ENCODE measurements at regions not wholly inside any gene's neighbourhood (a gene's known extent, or its start where the extent isn't known, plus 50 kb on each side); places are given as distances from the start of the nearest gene placed in this dataset.

DNA sequence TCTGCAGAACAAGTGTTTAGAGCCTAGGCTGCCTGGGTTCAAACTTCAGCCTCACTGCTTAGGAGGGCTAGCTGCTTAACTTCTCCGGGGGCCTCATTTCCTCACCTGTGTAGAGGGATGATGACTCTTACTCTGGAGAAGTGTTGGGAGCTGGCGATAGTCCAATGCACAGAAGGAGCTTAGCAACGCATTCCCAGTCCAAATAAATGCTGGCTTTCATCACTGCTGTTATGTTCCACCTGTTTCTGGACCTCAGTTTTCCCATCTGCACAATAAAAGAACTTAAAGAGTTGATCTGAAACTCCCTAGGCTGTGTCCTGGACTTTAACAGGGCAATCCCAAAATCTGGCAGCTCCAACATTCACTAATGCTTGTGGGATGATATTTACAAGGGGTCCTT lies 337.8 kb downstream of the MIAT start:
- no peak for TF ChIP-seq GATA2 (IDR thresholded peaks at IDR 0.05; ENCODE audit: low read depth, low read length)
- TF ChIP-seq GATA3 (IDR thresholded peaks at IDR 0.05; ENCODE audit: low read depth, low read length) = no peak

DNA sequence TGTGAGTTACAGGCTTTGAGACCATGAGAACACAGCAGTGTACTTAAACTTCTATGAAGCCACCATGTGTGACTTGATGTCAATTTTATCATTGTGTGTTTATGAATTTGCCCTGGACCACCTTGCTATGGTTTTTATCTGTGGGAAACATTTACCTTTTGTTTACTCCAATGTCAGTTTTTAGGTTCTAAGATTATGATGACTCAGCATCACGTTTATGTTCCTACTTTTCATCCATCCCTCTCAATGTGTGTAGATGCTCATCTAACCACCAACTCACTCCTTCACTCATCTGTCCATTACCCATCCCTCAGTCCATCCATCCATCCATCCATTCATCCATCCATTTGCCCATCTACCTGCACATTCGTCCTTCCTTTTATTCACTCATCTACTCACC lies 338.8 kb downstream of the MIAT start:
- TF ChIP-seq GATA3 (IDR thresholded peaks at IDR 0.05; ENCODE audit: low read depth, low read length) (no peak), GATA2 (IDR thresholded peaks at IDR 0.05; ENCODE audit: low read depth, low read length) (no peak)

DNA sequence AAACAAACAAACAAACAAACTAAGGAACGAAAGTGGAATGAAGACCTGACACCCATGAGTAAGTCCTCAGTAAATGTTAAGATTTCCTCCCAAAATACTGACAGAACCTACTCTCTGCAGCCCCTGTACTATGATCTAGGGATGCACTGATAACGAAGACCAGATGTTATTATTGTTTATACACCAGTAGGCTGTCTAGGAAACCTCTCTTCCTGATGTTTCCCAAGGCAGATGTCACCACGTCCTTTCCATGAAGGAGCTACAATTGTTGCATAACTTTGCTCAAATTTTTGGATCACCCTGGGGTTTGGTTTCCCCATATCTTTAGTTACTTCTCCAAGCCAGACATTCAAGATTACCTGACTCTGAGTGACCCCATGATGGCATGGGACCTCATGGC lies 340.7 kb downstream of the MIAT start:
- no peak for TF ChIP-seq GATA2 (IDR thresholded peaks at IDR 0.05; ENCODE audit: low read depth, low read length)
- TF ChIP-seq GATA3 (IDR thresholded peaks at IDR 0.05; ENCODE audit: low read depth, low read length) = no peak

DNA sequence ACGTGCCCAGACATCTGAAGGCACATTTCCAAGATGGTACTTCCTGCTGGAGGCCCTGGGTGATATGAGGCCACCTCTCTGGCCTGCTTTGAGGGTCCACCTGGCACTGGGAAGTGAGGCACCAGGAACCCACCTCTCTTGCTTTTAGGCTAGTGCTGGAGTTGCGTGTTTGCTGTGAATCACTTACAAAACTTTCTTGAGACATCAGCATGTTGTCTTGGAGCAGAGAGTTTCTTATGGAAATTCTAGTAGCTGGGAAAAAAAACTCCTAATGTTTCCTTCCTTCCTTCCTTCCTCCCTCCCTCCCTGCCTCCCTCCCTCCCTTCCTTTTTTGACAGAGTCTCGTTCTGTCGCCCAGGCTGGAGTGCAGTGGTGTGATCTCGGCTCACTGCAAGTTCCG lies 341.3 kb downstream of the MIAT start:
- no peak for TF ChIP-seq GATA2 (IDR thresholded peaks at IDR 0.05; ENCODE audit: low read depth, low read length)
- no peak for TF ChIP-seq GATA3 (IDR thresholded peaks at IDR 0.05; ENCODE audit: low read depth, low read length)

DNA sequence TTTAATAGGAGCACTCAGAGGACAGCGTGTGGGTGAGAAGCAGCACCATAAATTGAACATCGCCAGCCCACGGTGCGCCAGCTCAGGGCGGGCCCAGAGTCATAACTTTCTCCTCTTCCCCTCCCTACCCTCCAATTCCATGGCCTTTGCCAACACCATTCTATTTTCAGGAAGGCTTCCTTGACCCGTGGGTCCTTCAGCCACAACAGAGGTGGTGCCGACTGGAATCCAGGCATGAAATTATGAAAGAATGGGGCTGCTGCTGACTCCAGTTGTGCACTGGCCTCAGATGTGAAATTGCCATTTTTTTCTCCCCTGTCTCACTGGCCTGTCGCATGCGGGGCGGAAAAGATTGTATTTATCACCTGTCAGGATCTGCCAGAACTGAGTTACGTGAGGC lies 345.9 kb downstream of the MIAT start:
- TF ChIP-seq GATA3 (IDR thresholded peaks at IDR 0.05; ENCODE audit: low read depth, low read length) (no peak), GATA2 (IDR thresholded peaks at IDR 0.05; ENCODE audit: low read depth, low read length) (no peak)

DNA sequence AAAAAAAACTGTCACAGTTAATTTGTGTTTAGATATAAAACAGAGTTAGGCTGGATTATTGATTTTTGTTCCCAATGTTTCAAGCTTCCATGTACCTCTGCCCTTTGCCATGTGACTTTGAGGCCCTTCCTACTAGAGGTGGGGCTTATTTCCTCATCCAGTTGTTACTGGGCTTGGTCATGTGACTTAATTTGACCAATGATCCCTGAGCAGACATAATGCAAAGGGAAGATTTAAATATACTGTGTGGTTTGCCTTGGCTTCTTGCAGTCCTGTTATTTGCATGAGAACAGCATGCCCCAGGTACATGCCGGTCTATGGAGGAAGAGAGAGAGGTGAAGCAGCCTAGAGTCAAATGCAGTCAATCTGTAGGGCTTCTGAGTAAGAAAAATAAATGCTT lies 347.0 kb downstream of the MIAT start:
- TF ChIP-seq GATA3 (IDR thresholded peaks at IDR 0.05; ENCODE audit: low read depth, low read length) = no peak
- no peak for TF ChIP-seq GATA2 (IDR thresholded peaks at IDR 0.05; ENCODE audit: low read depth, low read length)

DNA sequence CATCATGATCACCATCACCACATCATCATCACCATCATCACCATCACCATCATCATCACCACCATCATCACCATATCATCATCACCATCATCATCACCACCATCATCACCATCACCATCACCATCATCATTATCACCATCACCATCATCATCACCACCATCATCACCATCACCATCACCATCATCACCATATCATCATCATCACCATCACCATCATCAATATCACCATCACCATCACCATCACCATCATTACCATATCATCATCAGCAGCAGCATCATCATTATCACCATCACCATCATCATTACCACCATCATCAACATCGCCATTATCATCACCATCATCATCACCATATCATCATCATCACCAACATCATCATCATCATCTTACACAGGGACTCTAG lies 351.1 kb downstream of the MIAT start:
- TF ChIP-seq GATA2 (IDR thresholded peaks at IDR 0.05; ENCODE audit: low read depth, low read length) (no peak), GATA3 (IDR thresholded peaks at IDR 0.05; ENCODE audit: low read depth, low read length) (no peak)

DNA sequence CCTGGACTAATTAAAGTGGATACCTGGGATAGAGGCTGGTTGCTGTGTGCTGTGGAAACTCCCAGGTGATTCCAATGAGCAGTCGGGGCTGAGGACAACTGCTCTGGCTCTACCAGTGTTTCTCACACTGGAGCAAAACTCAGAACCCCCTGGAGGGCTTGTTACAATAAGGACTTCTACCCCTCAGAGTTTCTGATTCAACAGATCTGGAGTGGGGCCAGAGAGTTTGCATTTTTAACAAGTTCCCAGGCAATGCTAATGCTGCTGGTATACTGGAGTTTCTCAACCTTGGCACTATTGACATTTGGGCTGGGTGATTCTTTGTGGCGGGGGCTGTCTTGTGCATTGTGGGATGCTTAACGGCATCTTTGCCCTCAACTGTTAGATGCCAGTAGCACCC lies 353.7 kb downstream of the MIAT start:
- TF ChIP-seq GATA3 (IDR thresholded peaks at IDR 0.05; ENCODE audit: low read depth, low read length) = no peak
- TF ChIP-seq GATA2 (IDR thresholded peaks at IDR 0.05; ENCODE audit: low read depth, low read length) = no peak

DNA sequence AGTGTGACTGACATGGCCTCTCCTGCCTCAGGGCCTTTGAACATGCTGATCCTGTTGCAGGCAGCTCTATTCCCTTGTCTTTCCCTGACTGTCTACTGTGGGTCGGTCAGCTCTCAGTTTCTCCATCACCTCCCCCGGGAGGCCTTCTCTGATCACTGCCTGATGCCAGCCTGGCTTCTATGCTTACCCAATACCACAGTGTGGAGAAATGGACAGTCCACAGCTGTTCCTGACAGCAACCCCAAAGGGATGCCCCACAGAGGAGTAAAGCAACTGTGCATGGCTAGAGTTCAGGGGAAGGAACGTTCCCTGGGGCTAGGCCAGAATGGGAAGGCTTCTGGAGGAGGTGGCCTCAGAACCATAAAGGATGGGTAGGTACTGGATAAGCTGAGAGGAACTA lies 354.3 kb downstream of the MIAT start:
- TF ChIP-seq GATA2 (IDR thresholded peaks at IDR 0.05; ENCODE audit: low read depth, low read length) = no peak
- no peak for TF ChIP-seq GATA3 (IDR thresholded peaks at IDR 0.05; ENCODE audit: low read depth, low read length)

DNA sequence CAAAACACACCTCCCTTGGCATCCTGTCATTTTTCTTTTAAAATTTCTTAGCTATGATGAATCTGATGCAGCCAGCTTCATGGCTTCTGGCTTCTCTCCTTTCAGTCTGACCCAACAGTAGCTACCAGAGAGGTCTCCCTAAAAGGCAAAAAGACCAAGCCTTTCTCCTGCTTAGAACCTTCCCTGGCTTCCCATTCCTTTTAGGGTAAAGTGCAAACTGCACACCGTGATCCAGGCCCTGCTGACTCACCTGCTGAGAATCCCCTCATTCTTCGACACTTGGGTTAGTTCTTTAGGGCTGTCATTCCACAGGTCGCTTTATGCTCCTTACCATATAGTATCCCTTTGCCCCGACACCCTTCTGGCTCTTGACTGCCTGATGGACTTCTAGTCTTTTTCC lies 362.4 kb downstream of the MIAT start:
- TF ChIP-seq GATA3 (IDR thresholded peaks at IDR 0.05; ENCODE audit: low read depth, low read length) (no peak), GATA2 (IDR thresholded peaks at IDR 0.05; ENCODE audit: low read depth, low read length) (no peak)

DNA sequence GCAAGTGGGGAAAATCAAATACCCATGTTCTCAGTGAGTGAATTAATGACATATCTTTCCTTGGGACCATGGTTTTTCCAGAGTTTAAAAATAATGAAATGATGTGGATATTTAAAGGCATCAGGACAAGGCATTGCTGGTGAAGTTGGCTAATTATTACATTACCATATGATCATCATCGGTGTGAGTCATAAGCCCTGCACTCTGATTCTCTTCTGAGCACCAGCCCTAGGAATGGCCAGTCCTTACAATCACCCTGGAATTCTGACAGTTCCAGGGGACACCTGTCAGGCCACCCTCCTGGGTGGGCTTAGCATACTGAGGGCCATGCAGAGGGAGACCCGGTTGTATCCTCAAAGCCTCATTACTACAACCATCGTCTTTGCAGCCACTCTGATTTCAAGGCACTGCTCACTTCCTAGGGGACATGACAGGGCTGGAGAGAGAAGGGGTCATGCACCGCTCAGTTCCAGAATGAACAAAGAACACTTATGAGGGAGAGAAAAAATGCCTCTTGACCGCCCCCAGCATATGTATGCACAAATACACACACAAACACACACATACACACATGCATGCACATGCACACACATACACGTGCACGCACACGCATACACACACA lies 365.0 kb downstream of the MIAT start:
- no peak for TF ChIP-seq GATA3 (IDR thresholded peaks at IDR 0.05; ENCODE audit: low read depth, low read length)
- no peak for TF ChIP-seq GATA2 (IDR thresholded peaks at IDR 0.05; ENCODE audit: low read depth, low read length)

DNA sequence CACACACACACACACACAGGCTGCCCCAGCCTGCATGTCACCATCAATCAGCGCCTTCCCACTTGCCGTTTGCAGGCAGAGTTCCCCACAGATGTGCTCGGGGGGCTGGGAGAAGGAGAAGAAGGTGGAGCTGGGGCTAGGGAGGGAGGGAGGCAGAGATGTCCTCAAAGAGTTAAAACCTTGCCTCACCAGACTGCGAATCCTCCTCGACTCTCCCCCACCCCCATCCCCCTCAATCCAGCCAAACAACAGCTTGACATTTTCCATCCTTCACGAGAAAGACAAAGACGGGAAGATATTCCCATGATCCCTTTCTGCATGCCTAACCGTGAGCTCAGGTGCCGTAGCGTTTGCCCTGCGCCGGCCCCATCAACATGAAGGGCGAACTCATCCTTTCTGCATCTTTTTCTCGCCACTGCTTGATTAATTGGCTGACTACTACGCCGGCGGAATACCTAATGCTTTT lies 365.5 kb downstream of the MIAT start:
- TF ChIP-seq GATA2 (IDR thresholded peaks at IDR 0.05; ENCODE audit: low read depth, low read length) = no peak
- no peak for TF ChIP-seq GATA3 (IDR thresholded peaks at IDR 0.05; ENCODE audit: low read depth, low read length)

DNA sequence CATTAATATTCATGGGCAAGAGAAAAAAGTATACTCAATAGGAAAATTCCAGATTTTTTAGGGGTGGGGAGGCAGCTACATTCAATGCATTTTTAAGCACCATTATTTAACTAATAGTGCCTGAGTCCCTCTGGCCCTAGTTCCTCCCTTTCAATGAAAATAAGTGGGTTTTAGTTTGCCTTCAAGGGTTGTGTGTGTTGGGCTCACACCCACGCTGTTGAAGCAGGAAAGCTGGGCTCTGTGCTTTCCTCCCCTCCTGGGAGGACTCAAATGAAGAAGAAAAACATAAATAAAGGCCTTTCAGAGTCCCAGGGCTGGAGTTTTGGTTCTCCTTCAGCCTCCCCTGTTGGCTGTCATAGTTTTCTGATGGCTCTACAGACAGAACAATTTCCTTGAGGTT lies 366.2 kb downstream of the MIAT start:
- TF ChIP-seq GATA2 (IDR thresholded peaks at IDR 0.05; ENCODE audit: low read depth, low read length) (no peak), GATA3 (IDR thresholded peaks at IDR 0.05; ENCODE audit: low read depth, low read length) (no peak)

DNA sequence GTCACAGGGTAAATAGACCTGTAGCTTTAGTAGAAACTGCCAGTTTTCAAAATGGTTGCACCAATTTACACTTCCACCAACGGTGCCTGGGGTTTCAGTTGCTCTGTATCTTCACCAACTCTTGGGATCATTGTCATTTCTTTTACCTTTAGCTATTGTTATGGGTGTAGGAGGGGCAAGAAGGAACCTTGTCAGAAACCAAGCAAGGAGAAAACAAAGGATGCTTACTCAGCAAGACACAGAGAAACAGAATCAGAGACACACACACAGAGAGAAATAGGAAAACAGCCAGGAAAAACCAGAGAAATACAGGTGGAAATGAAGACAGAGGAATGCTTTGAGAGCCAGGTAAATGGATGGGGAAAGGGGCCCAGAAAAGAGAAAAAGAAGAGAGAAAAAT lies 367.6 kb downstream of the MIAT start:
- TF ChIP-seq GATA2 (IDR thresholded peaks at IDR 0.05; ENCODE audit: low read depth, low read length) (no peak), GATA3 (IDR thresholded peaks at IDR 0.05; ENCODE audit: low read depth, low read length) (no peak)

DNA sequence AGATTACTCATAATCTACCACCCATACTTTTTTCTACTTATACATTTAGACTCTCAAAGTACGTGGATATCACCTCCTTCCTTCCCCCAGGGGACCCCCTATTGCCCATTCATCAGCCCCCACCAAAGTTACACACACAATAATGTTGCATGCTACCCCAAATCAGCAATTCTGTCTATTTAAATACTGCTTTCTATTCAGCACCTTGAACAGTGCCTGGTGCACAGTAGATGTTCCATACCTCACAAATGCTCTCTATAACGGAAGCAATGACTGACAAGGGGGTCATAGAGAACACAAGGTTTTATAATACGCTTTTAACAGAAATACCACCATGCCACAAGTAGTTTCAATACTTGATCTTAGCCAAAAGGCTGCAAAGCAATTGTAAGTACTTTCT lies 370.7 kb downstream of the MIAT start:
- TF ChIP-seq GATA3 (IDR thresholded peaks at IDR 0.05; ENCODE audit: low read depth, low read length) = no peak
- TF ChIP-seq GATA2 (IDR thresholded peaks at IDR 0.05; ENCODE audit: low read depth, low read length) = no peak

DNA sequence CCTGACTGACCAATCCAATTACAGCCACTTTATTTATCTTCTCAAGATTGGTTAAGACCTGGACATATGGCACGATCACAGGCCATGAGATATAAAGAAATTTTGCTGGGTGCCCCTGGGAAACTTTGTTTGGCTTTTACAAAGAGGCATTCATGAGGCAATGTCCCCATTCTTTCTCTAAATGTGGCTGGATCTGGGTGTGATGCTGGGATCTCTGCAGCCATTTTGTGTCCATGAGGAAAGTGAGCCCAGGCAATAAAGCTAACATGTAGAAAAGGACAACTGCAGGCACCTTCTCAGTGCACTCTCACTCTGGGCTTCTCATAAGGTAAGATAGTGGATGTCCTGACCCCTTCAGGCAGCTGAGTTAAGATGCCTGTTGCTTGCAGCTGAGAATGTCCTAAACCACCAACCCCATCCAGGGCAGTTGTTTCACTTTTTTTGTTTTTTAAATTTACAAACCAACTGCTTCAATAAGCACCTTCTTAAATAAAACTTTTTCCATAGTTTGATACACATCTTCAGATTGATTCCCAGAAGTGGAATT lies 372.3 kb downstream of the MIAT start:
- TF ChIP-seq GATA2 (IDR thresholded peaks at IDR 0.05; ENCODE audit: low read depth, low read length) (no peak), GATA3 (IDR thresholded peaks at IDR 0.05; ENCODE audit: low read depth, low read length) (no peak)
